ENCODE measurements at regions not wholly inside any gene's neighbourhood (a gene's known extent, or its start where the extent isn't known, plus 50 kb on each side); places are given as distances from the start of the nearest gene placed in this dataset.

DNA sequence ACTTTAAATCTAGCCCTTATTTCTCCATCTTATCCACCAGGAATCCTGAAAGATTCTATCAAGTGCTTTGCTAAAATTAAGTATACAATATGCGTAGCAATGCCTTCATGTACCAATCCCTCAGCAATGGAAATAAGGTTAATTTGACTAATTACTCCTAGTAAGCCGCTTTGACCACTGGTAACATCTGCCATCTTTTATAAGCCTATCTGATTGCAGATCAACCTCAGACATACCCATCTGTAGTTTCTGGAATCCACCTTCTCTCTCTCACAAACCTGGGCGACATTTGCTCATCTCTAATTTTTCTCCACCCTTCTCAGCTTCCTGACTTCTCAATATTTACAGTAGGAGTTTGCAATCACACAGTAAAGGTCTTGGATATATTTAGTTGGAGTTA is 138.8 kb upstream of the CRHR1 start:
- intact Hi-C loops (cut with micrococcal nuclease), result no loop called here
- Histone ChIP-seq H3K14ac (replicated peaks; ENCODE audit: low read depth, low read length) (no peak overlapping the region), H2BK5ac (ENCODE audit: low read depth, low read length, poor library complexity, severe bottlenecking) (no peak overlapping the region), H2BK15ac (ENCODE audit: low read depth, low read length) (no peak overlapping the region), H2AK5ac (ENCODE audit: low read depth, low read length) (no peak overlapping the region), H3K36me3 (ENCODE audit: control insufficient read depth, insufficient read depth, low read length) (no peaks in the 10 kb centered on the region), H4K91ac (ENCODE audit: insufficient read depth, low read depth, low read length) (no peak overlapping the region), H4K8ac (ENCODE audit: low read depth in 2 of 2, low read length in 2 of 2) (no peak overlapping the region), H3K4me2 (ENCODE audit: low read depth, low read length) (no peak overlapping the region), H2AK9ac (replicated peaks; ENCODE audit: low read depth, low read length, poor library complexity) (no peak overlapping the region), H3K79me1 (ENCODE audit: low read depth in 1 of 2, low read length in 2 of 2) (no peaks in the 10 kb centered on the region), H4K20me1 (ENCODE audit: insufficient read depth, low read length) (no peaks in the 10 kb centered on the region; the same call in 1 of the 2 replicates), H2BK120ac (ENCODE audit: low read depth, low read length) (no peak overlapping the region), H4K5ac (ENCODE audit: low read depth, low read length) (no peak overlapping the region), H2BK20ac (ENCODE audit: low read depth, low read length) (no peak overlapping the region), H3K18ac (ENCODE audit: low read depth, low read length) (no peak overlapping the region), H3K9ac (ENCODE audit: low read depth, low read length) (no peak overlapping the region), H3K9me3 (ENCODE audit: control insufficient read depth, insufficient read depth, low read length) (no peaks in the 10 kb centered on the region), H2AFZ (replicated peaks; ENCODE audit: low read length, poor library complexity) (no peak overlapping the region), H3K9me1 (ENCODE audit: insufficient read depth, low read length) (no peaks in the 10 kb centered on the region), H3K56ac (ENCODE audit: extremely low read depth, insufficient read depth, low read length) (no peak overlapping the region), H3K4ac (ENCODE audit: low read depth, low read length) (no peak overlapping the region), H3K27ac (ENCODE audit: insufficient read depth, low read length) (no peak overlapping the region), H3K27me3 (ENCODE audit: control insufficient read depth, insufficient read depth, low read length) (peaks cover 23% of the 10 kb centered on the region), H3K4me3 (ENCODE audit: insufficient read depth, low read depth, low read length) (no peak overlapping the region), H3K4me1 (ENCODE audit: control insufficient read depth, insufficient read depth, low read length) (no peaks in the 10 kb centered on the region), H3K23ac (ENCODE audit: low read depth, low read length) (no peak overlapping the region)
- DNase-seq (no peak), ATAC-seq (ENCODE audit: low read depth) (no peak)
- in situ Hi-C loops (cut with MboI; ENCODE audit: low sequenced_read_pairs), result no loop called here
- POLR2A ChIA-PET (ENCODE audit: unreplicated experiment), result no interaction called here
- BruUV-seq (replicated peaks), result no TSS peak
- WGBS, 2 experiments (ENCODE audit: extremely low coverage in 2 of 2, insufficient read length in 1 of 2), result 100% methylated on average over 1 of the region's 3 CpGs; no CpG with 5 or more reads in 1 of the 2 experiments
- CTCF ChIA-PET, result no interaction called here
- TF ChIP-seq CHD1 (IDR thresholded peaks at IDR 0.05; ENCODE audit: low read depth, low read length), result no peak
- no peak for TF ChIP-seq POLR2A (IDR thresholded peaks at IDR 0.05; ENCODE audit: low read depth, low read length)
- TF ChIP-seq CEBPB (IDR thresholded peaks at IDR 0.05; ENCODE audit: low read depth, low read length), result no peak
- TF ChIP-seq RAD21 (IDR thresholded peaks at IDR 0.05; ENCODE audit: low read length), result no peak
- TF ChIP-seq NFE2L2 (IDR thresholded peaks at IDR 0.05; ENCODE audit: low read depth, low read length), result no peak
- no peak for TF ChIP-seq SMC3 (IDR thresholded peaks at IDR 0.05; ENCODE audit: low read depth, low read length)
- TF ChIP-seq, protein P1, sequence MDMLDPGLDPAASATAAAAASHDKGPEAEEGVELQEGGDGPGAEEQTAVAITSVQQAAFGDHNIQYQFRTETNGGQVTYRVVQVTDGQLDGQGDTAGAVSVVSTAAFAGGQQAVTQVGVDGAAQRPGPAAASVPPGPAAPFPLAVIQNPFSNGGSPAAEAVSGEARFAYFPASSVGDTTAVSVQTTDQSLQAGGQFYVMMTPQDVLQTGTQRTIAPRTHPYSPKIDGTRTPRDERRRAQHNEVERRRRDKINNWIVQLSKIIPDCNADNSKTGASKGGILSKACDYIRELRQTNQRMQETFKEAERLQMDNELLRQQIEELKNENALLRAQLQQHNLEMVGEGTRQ (IDR thresholded peaks at IDR 0.05; ENCODE audit: low read depth, low read length), result no peak
- dilution Hi-C loops (cut with HindIII; ENCODE audit: low sequenced_read_pairs, unreplicated experiment), result loop anchor here (25.0 kb wide), 1 partner anchor 217 kb away; no protein-coding TSS in a partner anchor
